Cardiac fibroblast (primary cell): ENCODE measurements at regions not wholly inside any gene's neighbourhood (a gene's known extent, or its start where the extent isn't known, plus 50 kb on each side); places are given as distances from the start of the nearest gene placed in this dataset.
"Not testable (repeated sequence)": the region's sequence is repeated elsewhere in the genome, so short reads cannot be mapped to it uniquely, and the experiment has no call there.

Experiments used
- DNase-seq, 2 donors: peaks; one replicate each; pipeline versions ENCODE4 v3.0.0 to v3.0.0-alpha.2; 2010; ENCODE audit warnings: low read depth in 2 of 2
- H3K4me3 ChIP-seq, 2 donors: replicated peaks in 1 of 2; 1 replicate in 1 of 2; 2 replicates in 1 of 2; pipeline ENCODE4 v1.5.1; 2011; ENCODE audit warnings: low read depth in 2 of 2, low read length in 2 of 2, mild to moderate bottlenecking in 2 of 2, moderate library complexity in 1 of 2
- TF ChIP-seq, protein P1 (sequence below): IDR thresholded peaks from one replicate; pipeline ENCODE4 v1.5.1; 2011; ENCODE audit warnings: low read depth, mild to moderate bottlenecking, low read length, inconsistent platforms

DNA sequence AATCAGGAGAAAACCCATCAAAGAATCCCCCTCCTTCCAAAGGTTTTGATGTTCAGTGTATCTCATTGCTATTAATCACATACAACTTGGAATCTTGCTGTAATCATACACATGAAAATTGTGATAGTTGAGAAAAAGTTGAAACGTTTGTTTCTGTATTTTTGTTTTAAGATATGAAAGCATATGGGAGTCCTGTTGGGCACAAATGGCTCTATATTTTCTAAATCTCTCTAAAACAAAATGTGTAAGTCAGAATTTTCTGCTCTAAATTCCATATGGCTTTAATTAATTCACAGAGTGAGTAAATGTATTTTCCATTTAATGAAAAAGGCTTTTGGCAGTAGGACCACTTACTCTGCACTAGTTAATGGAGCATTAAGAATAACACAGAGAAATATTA is 140.2 kb downstream of the MOSPD2 start:
- DNase-seq: no peak
- TF ChIP-seq, protein P1, sequence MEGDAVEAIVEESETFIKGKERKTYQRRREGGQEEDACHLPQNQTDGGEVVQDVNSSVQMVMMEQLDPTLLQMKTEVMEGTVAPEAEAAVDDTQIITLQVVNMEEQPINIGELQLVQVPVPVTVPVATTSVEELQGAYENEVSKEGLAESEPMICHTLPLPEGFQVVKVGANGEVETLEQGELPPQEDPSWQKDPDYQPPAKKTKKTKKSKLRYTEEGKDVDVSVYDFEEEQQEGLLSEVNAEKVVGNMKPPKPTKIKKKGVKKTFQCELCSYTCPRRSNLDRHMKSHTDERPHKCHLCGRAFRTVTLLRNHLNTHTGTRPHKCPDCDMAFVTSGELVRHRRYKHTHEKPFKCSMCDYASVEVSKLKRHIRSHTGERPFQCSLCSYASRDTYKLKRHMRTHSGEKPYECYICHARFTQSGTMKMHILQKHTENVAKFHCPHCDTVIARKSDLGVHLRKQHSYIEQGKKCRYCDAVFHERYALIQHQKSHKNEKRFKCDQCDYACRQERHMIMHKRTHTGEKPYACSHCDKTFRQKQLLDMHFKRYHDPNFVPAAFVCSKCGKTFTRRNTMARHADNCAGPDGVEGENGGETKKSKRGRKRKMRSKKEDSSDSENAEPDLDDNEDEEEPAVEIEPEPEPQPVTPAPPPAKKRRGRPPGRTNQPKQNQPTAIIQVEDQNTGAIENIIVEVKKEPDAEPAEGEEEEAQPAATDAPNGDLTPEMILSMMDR: no peak
- H3K4me3 ChIP-seq: no peak overlapping the region

DNA sequence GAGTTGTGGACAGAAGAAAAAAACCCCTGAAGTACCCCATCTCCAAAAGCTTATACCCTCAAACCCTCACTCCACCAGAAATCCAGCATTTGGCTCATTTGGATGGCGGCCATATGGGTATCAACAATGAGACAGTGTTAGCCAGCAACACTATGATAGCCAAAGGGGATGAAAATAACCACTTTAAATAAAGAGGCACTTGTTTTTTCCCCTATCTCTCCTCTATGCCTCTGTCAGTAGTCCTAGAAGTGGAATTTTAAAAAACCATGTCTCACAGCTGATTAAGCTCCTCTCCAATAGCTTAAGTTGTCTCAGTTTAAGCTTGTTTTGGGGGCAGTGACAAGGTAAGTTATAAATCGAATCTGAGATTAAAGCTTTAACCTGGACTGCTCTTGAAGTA is 124.0 kb downstream of the MOSPD2 start:
- TF ChIP-seq, protein P1: no peak
- no peak for DNase-seq
- no peak overlapping the region for H3K4me3 ChIP-seq

DNA sequence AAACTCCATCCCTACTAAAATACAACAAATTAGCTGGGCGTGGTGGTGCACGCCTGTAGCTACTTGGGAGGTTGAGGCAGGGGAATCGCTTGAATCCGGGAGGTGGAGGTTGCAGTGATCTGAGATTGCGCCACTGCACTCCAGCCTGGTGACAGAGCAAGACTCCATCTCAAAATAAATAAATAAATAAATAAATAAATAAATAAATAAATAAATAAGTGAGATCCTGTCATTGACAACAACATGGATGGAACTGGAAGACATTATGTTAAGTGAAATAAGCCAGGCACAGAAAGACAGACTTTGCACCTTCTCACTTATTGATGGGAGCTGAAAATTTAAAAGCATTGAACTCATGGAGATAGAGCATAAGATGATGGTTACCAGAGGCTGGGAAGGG is 111.2 kb downstream of the MOSPD2 start:
- DNase-seq, H3K4me3 ChIP-seq: not testable (repeated sequence)
